Panc1 (cell line): ENCODE measurements at regions not wholly inside any gene's neighbourhood (a gene's known extent, or its start where the extent isn't known, plus 50 kb on each side); places are given as distances from the start of the nearest gene placed in this dataset.

Source experiments
- ATAC-seq: fragments of 200-7000 bp; cut with Tn5 transposase; 2 replicates; pipeline ENCODE4 v1.9.1; 2020; ENCODE audit warnings: mild to moderate bottlenecking, moderate library complexity
- BruUV-seq: library from RNA; stranded (reverse); fragments of 400-500 nt; replicated peaks from 2 replicates; lab custom pipeline; 2021; lab: Mats Ljungman, UMichigan
- CTCF ChIA-PET: fragments of 300-600 bp; sonication (Branson Sonifier 250); formaldehyde crosslinking; loops from one replicate; lab custom pipeline; 2022; ENCODE audit warnings: antibody characterized with exemption; lab: Charles Lee
- POLR2A ChIA-PET: fragments of 300-600 bp; sonication (Branson Sonifier 250); formaldehyde crosslinking; loops from one replicate; lab custom pipeline; 2022; ENCODE audit warnings: antibody characterized with exemption; lab: Charles Lee
- DNase-seq: peaks from one replicate; pipeline ENCODE4 v3.0.0-alpha.2; 2010; ENCODE audit warnings: low read depth, low spot score
- H3K27ac ChIP-seq: 2 replicates; pipeline ENCODE4 v1.5.1; 2011; ENCODE audit warnings: mild to moderate bottlenecking, low read length, inconsistent platforms
- H3K27me3 ChIP-seq: fragments of 200-500 bp; sonication (Bioruptor generic); 2 replicates; pipeline ENCODE4 v1.6.0; 2014; ENCODE audit warnings: low read length, inconsistent platforms; ENCODE audit not compliant: control insufficient read depth, insufficient read depth
- H3K36me3 ChIP-seq: fragments of 200-500 bp; sonication (Bioruptor generic); 2 replicates; pipeline ENCODE4 v1.5.1; 2014; ENCODE audit warnings: inconsistent platforms, mild to moderate bottlenecking, low read length, moderate library complexity; ENCODE audit not compliant: control insufficient read depth, insufficient read depth
- H3K4me1 ChIP-seq: 2 replicates; pipeline ENCODE4 v1.5.1; 2011; ENCODE audit warnings: inconsistent platforms, mild to moderate bottlenecking, low read length, moderate library complexity; ENCODE audit not compliant: control insufficient read depth, insufficient read depth
- H3K4me3 ChIP-seq, 2 experiments: 2 replicates each; pipeline ENCODE4 v1.5.1; 2011 to 2012; ENCODE audit warnings: low read depth in 2 of 2, low read length in 2 of 2, mild to moderate bottlenecking in 2 of 2, inconsistent platforms in 1 of 2, moderate library complexity in 1 of 2
- H3K9me3 ChIP-seq: fragments of 200-500 bp; sonication (Bioruptor generic); 2 replicates; pipeline ENCODE4 v1.5.1; 2014; ENCODE audit warnings: low read depth, mild to moderate bottlenecking, inconsistent platforms, low read length, moderate library complexity; ENCODE audit not compliant: control insufficient read depth, insufficient read depth
- POLR2AphosphoS5 ChIP-seq: IDR thresholded peaks from 2 replicates; pipeline ENCODE4 v1.6.1; 2012; ENCODE audit warnings: mild to moderate bottlenecking, low read depth, low read length, moderate library complexity
- REST ChIP-seq, 2 experiments: IDR thresholded peaks; 2 replicates each; pipeline ENCODE4 v1.6.1; 2011 to 2012; ENCODE audit warnings: low read depth in 2 of 2, control low read depth in 1 of 2, low read length in 1 of 2, mild to moderate bottlenecking in 1 of 2, moderate library complexity in 1 of 2; ENCODE audit not compliant: insufficient read depth in 1 of 2
- SIN3A ChIP-seq: IDR thresholded peaks from 2 replicates; pipeline ENCODE4 v1.6.1; 2012; ENCODE audit warnings: low read depth, mild to moderate bottlenecking, low read length, moderate library complexity, borderline replicate concordance; ENCODE audit not compliant: insufficient read depth
- TCF7L2 ChIP-seq: IDR thresholded peaks from 2 replicates; pipeline ENCODE4 v1.6.1; 2011; ENCODE audit warnings: mild to moderate bottlenecking, low read depth, low read length, inconsistent platforms
- in situ Hi-C: cut with HindIII; loops from 2 replicates; pipeline ENCODE4 v1.10.0; 2016; ENCODE audit warnings: low sequenced_read_pairs, low pct_unique_long_range_greater_than_20kb
- intact Hi-C: fragments of 100-400 bp; cut with micrococcal nuclease; formaldehyde crosslinking; loops from one replicate; pipeline ENCODE4 v1.10.0; 2022; ENCODE audit not compliant: unreplicated experiment
- TF ChIP-seq, protein P1 (sequence below): fragments of 450-650 bp; IDR thresholded peaks from 2 replicates; pipeline ENCODE4 v1.5.1; 2017; ENCODE audit warnings: mild to moderate bottlenecking

- Histone ChIP-seq H3K36me3 (no peaks in the 10 kb centered on the region), H3K27me3 (no peaks in the 10 kb centered on the region; the same call in 1 of the 2 replicates), H3K9me3 (no peaks in the 10 kb centered on the region), H3K4me3 (peak overlapping the region; percentile 9 to 24; a peak in 2 of 4 replicates), H3K4me1 (no peaks in the 10 kb centered on the region), H3K27ac (no peak overlapping the region)
- POLR2A ChIA-PET: no interaction called here
- intact Hi-C loops (no loop called here), in situ Hi-C loops (no loop called here)
- no TSS peak for BruUV-seq
- CTCF ChIA-PET: no interaction called here
- ATAC-seq (no peak), DNase-seq (no peak)
- no peak for TF ChIP-seq POLR2AphosphoS5
- no peak for TF ChIP-seq REST (IDR thresholded peaks at IDR 0.05; ENCODE audit: insufficient read depth in 1 of 2, low read depth in 2 of 2, low read length in 1 of 2)
- no peak for TF ChIP-seq TCF7L2
- TF ChIP-seq, protein P1, sequence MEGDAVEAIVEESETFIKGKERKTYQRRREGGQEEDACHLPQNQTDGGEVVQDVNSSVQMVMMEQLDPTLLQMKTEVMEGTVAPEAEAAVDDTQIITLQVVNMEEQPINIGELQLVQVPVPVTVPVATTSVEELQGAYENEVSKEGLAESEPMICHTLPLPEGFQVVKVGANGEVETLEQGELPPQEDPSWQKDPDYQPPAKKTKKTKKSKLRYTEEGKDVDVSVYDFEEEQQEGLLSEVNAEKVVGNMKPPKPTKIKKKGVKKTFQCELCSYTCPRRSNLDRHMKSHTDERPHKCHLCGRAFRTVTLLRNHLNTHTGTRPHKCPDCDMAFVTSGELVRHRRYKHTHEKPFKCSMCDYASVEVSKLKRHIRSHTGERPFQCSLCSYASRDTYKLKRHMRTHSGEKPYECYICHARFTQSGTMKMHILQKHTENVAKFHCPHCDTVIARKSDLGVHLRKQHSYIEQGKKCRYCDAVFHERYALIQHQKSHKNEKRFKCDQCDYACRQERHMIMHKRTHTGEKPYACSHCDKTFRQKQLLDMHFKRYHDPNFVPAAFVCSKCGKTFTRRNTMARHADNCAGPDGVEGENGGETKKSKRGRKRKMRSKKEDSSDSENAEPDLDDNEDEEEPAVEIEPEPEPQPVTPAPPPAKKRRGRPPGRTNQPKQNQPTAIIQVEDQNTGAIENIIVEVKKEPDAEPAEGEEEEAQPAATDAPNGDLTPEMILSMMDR: no peak
- no peak for TF ChIP-seq SIN3A
These were observed 92.7 kb upstream of the PRMT8 start for GRCh38 chr12:3398196-3398789.

DNA sequence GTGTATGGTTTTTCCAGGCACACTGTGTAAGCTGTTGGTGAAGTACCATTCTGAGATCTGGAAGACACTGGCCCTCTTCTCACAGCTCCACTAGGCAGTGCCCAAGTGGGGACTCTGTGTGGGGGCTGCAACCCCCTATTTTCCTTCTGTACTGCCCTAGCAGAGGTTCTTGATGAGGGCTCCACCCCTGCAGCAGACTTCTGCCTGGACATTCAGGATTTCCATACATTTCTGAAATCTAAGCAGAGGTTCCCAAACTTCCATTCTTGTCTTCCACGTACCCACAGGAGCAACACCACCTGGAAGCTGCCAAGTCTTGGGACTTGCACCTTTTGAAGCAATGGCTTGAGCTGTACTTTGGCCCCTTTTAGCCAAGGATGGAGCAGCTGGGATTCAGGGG lies 85.2 kb upstream of the PRMT8 start:
- Histone ChIP-seq H3K9me3 (no peaks in the 10 kb centered on the region), H3K36me3 (no peaks in the 10 kb centered on the region), H3K27me3 (no peaks in the 10 kb centered on the region), H3K27ac (no peak overlapping the region), H3K4me3 (no peak overlapping the region), H3K4me1 (no peaks in the 10 kb centered on the region)
- intact Hi-C loops: no loop called here
- DNase-seq (no peak), ATAC-seq (no peak)
- in situ Hi-C loops: no loop called here
- BruUV-seq: no TSS peak
- ChIA-PET CTCF (no interaction called here), POLR2A (no interaction called here)
- TF ChIP-seq, protein P1: no peak
- no peak for TF ChIP-seq SIN3A
- no peak for TF ChIP-seq REST (IDR thresholded peaks at IDR 0.05; ENCODE audit: insufficient read depth in 1 of 2, low read depth in 2 of 2, low read length in 1 of 2)
- no peak for TF ChIP-seq TCF7L2
- TF ChIP-seq POLR2AphosphoS5: no peak
